Fibroblast of upper back skin (primary cell): ENCODE measurements at regions not wholly inside any gene's neighbourhood (a gene's known extent, or its start where the extent isn't known, plus 50 kb on each side); places are given as distances from the start of the nearest gene placed in this dataset.

ENCODE experiments used
- DNase-seq: peaks from one replicate; pipeline ENCODE4 v3.0.0-alpha.2; 2013

DNA sequence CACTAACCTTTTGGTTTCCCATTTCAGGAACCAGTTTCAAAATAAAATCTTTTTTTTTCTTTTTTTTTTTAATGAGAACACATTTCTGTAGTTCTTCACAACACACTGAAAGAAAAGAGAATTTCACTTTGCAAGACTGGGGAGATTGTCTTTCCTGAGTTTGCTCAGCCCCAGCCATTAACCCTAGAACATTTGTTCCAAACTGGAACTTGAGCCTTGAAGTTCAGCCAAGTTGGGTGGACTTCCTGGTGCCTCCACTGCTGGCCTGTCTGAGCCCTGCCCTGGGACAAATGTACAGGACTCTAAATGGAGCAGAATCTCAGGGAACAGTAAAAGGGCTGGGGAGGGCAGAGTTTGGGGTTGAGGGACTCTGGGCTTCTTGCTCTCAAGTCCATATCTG lies 196.4 kb upstream of the LPP start:
- DNase-seq: no peak

DNA sequence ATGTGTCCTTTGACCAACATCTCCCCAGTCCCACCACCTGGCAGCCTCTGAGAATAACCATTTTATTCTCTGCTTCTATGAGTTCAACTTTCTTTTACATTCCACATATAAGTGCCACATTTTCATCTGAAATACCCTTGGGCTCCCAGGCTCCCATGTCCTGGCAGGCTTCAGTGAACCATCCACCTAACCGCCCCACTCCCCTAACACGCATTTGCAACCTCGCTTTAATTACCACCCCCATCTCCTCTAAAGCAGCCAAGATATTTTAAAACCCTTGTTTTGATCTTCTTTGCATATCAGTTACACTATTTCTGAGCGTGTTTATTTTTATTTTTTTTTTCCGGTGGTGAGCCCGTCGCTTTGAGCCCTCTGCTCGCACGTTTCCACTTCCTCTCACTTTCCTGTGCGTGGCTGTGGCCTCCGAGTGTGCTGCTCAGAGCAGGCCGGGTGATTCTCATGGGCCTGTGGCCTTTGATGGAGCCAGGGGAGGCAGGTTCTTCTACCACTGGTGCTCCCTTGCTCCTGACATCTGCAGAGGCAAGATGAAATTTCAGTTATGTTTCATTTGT lies 195.4 kb upstream of the LPP start:
- DNase-seq: no peak

DNA sequence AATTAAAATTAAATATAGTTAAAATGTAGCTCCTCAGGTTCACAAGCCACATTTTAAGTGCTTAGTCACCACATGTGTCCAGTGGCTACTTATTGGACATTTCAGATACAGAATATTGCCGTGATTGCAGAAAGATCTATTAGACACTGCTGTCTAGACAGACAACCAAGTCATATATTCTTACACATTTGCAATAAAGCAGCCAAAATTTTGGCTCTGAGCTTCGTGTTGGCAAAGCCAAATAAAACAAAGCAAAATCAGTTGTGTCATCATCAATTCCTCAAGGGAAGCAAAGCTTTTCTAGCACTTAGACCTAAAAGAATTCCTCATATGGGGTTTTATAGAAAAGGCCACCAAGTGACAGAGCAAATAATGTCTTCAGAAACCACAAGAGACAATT lies 193.1 kb upstream of the LPP start:
- DNase-seq: peak; percentile 73

DNA sequence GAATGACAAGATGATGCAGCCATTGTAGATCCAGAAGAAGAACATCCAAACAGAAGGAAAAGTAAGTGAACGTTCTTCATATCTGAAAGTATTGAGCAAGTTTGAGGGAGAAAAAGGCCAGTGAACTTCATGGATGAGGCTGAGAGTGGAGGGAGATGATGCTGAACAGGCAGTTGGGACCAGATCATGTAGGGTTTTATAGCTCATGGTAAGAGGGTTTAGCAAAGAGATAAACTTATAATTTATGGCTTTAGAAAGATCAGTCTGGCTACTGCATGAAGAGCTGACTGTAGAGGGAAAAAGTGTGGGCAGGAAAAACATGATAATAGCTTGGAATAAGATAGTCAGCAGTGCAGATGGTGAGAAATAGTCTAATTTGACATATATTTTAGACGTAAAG lies 192.6 kb upstream of the LPP start:
- no peak for DNase-seq

- DNase-seq: no peak
Measured at GRCh38 chr3:187963003-187963676, 190.8 kb upstream of the LPP start.

DNA sequence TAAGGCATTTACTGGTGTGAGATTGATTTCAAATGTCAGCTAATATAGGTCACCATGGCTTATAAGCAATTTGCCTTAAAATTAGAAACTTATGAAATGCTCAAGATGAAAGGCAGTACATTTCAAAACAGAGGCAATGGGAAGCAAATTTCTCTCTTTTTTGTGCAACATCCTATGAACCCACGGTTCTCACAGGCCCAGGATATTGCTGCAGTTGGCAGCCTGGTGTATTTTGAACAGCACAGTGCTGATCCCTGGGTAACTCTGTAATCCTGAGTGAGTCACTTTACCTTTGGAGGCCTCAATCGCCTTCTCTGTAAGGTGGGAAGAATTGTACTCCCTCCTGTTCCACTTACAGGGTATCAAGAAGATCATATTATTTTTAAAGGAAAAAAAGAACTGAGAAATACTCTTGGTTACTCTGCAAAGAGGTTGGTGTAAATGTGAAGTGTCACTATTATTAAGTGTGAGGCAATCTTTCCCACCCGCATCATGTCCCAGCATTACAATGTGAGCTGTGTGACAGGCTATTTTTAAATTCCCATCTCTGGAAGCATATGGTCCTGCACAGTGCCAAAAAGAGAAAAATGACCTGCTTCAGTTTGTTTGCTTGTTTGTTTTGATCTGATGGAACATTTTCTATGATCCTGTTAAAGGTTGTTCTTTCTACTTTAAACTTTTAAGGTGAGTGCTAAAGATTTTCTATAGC lies 190.1 kb upstream of the LPP start:
- DNase-seq: no peak

- DNase-seq: no peak
Measured at GRCh38 chr3:187964760-187965159, 189.2 kb upstream of the LPP start.

GRCh38 chr3:187966096-187966495 lies 187.9 kb upstream of the LPP start:
- no peak for DNase-seq

DNA sequence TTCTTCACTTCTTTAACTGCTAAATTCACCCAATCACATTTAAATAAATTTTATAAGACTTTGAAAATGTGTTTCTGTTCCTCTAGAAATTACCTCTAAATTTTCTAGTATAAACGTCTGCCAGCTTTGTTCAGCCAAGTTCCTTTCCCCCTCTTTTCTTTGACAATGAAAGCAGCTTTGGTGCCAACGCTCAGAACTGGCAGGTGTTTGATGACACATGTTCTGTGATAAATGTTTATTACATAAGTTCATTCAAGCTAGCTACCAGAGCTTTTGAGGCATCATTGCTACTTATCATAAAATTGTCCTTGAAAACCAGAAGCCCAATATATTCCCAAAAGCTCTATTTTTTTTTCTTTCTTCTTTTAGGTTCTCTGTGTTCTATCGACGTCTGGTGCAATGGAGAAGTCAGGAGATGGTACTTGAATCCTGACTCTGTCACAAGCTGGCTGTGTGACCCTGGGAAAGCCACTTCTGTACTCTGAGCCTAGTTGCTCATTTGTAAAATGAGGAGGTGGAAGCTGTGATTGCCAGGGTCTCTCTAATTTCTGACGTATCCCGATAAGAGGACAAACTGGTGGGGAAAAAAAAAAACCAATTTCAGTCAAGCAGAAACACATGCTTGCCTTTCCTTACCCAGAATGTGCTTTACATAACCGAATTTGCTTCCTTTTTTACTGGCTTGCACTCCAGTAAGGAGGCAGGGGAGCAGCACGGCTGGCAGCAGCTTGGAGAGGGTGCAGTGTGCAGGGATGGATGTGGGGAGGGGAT lies 187.1 kb upstream of the LPP start:
- DNase-seq: no peak

DNA sequence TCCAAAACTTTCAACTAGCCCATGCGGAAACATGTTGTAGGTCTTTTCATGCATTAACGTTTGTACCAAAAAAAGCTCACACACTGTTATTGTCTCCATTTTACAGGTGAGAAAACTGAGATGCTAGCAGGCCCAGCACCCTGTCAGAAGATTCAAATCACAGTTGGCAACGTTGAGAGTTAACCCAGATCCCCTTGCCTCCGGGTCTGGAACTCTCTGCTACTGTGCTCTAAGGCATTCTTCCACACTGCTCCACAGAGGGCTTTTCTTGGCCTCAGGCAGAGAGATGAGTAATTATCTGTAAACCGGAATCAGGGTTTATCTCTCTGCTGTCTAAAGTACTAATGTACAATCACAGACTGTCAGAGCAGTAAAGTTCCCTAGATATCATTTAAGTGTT lies 186.0 kb upstream of the LPP start:
- DNase-seq: peak; percentile 27

GRCh38 chr3:187968883-187969580 lies 184.9 kb upstream of the LPP start:
- DNase-seq: peak; percentile 71

DNA sequence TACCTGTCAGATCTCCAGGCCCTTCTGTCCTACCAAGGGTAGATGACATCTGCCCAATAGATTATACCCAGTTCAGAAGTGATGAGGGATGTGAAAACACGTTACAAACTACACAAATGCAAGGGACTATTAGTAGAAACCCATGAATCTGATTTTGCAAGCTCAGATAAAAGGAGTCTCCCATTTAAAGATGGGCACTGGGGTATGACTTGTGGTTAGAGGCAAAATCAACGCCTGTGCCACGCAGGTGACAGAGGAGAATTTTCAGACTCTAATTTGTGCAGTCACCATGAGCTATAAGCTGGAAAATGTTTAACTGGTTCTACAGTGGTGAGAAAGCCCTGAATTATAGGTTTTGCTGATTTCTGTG lies 184.4 kb upstream of the LPP start:
- no peak for DNase-seq

GRCh38 chr3:187970106-187970505 lies 183.9 kb upstream of the LPP start:
- DNase-seq: no peak

DNA sequence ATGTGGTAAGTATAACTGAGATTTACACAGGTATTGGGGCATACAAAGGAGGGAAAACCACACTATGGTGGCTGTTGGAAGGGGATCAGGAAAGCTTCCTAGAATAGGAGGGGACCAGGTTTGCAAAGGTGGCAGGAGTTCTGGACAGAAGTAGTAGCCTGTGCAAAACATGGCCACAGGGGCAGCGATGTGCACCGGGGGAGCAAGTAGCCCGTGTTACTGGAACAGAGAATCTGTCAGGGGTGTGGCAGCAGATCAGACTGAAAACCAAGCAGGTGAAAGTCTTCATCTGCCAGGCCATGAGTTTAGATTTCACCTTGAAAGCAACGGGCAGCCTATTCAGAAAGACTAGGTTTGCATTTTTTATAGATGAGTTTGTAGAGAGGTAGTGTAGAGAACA lies 182.3 kb upstream of the LPP start:
- no peak for DNase-seq

DNA sequence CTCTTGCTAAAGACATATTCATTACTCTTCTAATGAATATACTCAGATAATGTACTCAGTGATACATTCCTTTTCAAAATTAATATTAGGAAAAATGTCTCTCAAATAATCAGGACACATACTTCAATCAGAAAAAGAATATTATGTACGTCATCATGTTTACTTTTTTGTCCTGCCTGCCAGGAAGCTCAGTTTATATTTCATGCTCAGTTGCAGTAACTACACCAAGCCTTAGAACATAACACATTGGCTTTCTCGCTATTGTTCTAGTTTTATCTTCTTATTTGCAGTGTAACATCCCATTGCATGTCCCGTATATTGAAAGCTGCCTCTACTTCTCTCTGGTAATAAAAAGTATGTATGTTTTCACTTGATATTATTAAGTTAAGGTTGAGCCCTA lies 181.5 kb upstream of the LPP start:
- no peak for DNase-seq

GRCh38 chr3:187973977-187974870 lies 179.7 kb upstream of the LPP start:
- DNase-seq: no peak

DNA sequence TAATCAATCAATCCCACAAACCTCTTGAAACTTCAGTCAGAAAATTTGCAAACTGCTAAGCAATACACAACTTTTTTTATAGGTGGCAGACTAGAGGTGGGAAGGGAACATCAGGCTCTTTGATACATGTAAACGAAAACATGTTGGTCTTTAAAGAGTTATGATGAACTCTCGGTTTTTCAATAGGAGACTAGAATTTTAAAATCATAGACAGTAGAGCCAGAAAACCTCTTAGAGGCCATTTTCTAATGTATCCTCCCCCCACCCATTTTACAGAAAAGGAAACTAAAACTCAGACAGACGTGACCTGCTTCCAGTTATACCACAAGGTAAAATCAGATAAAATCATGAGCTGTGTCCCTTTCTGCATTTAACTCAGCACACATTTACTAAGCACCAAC lies 179.1 kb upstream of the LPP start:
- no peak for DNase-seq

DNA sequence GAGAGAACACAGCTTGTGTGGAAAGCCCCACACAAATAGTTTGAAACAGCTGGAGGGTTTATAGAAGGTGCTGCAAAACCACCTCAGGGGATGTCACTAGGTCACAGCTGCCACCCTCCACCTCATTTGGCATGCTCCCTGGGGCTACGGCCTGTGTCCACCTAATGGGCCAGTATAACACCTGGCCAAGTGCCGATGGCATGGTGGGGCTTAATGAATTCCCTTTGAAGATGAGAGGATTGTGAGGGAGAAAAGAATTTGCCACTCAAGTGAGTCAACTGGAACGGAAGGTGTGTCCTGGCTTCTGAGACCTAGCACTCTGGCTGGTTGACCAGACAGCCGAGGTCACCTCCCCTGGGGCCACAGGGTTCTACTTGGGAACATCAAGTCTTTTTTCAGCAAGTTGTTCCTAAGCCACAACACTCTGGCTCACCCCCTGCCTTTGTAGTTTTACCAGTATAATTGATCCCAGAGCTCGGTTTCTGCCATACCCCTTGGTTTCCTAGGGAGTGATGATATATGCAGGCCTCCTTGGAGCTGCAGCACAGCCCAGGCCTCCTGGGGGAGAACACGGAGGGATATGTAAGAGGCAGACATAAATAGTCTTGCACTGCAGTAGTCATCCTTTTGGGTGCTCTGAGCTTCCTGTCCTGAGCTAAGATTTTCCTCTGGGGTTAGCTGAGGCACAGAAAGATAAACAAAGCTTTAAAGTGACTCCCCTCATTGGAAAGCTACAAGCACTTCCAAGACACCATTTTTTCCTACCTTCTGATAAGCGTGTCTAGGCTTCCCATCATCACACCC lies 178.2 kb upstream of the LPP start:
- peak; percentile 77 for DNase-seq

DNA sequence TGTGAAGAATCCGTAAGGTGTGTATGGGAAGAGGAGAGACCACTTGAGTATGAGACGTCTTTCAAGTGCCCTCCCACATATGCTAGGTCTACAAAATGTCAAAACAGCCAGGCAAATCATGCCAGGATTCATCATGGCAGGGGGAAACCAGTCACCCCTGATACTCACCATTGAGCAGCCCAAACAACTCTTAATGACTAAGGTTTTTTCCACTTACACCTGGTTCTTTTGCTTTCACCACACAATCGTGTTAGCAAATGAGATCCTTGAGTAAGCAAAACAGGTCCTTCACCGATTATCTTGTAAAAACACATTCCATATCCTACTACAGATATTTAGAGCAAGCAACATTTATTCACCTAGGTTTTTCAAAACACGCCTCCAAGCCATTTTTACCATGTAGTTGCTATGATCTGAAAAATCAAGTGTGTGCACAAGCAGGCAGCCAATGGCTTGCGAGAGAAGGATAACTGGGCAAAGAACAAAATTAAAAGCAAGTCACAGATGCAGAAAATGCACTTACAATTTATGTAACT lies 177.5 kb upstream of the LPP start:
- DNase-seq: no peak

DNA sequence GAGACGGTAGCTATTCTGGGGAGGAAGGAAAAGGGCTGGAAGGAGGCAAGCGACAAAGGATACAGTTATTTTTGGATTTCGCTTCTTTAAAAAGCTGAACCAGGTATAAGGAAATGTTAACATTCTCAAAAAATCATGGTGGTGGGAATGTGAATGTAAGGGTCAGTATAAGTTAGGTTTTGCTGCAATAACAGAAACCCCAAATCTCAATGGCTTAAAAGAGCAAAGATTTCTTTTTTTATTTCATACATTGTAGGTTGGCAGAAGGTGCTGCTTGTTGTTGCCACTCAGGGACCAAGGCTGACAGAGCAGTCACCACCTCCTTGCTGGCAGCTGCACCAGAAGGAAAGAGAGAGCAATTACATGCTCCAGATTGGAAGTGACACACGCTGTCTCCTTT lies 176.3 kb upstream of the LPP start:
- no peak for DNase-seq

DNA sequence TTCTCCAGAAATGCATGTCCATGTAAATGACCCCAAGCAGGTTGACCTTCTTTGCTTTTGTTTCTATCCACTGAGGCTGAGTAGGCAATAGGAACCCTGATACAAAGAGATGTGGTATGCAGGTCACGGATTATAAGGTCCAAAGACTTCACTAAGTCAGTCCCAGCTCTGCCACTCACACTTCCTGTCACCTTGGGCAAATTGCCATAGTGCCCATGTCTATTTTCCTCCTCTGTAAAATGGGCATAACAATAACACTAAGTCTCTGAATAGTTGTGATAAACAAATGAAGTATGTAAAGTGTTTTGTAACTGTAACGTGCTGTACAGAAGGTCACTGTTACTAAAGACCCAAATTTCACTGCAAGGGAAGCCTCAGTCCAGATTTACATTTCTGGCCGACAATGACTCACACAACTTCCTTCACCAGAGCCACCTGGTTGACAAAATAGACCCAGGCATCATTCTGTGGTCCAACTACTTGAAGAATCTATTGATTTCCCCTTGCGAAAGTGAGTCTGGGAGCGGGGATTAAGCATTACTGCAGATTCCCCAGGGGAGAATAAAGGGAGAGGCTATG lies 175.4 kb upstream of the LPP start:
- DNase-seq: peak; percentile 45
